Endothelial cell of umbilical vein (primary cell): ENCODE measurements at regions not wholly inside any gene's neighbourhood (a gene's known extent, or its start where the extent isn't known, plus 50 kb on each side); places are given as distances from the start of the nearest gene placed in this dataset.

Experiments
- CTCF ChIP-seq, 2 donors: IDR thresholded peaks; 1 replicate in 1 of 2; 2 replicates in 1 of 2; pipeline ENCODE4 v1.5.1; 2011; ENCODE audit warnings: low read length in 2 of 2, mild to moderate bottlenecking in 2 of 2, moderate library complexity in 2 of 2, control low read depth in 1 of 2, inconsistent platforms in 1 of 2, low read depth in 1 of 2; ENCODE audit not compliant: insufficient read depth in 1 of 2; ENCODE audit errors: extremely low read depth in 1 of 2
- GATA2 ChIP-seq: IDR thresholded peaks from 2 replicates; pipeline ENCODE4 v1.7.0; 2011; ENCODE audit warnings: low read depth, mild to moderate bottlenecking, moderate library complexity, mixed read lengths, low read length; ENCODE audit not compliant: insufficient read length, insufficient read depth
- JUN ChIP-seq: IDR thresholded peaks from 2 replicates; pipeline ENCODE4 v1.6.1; 2011; ENCODE audit warnings: borderline replicate concordance, low read depth; ENCODE audit not compliant: insufficient read length, insufficient read depth
- MAX ChIP-seq: IDR thresholded peaks from 2 replicates; pipeline ENCODE4 v1.6.1; 2011; ENCODE audit not compliant: insufficient read depth, insufficient read length
- MYC ChIP-seq: IDR thresholded peaks from one replicate; pipeline ENCODE4 v1.6.1; 2011; ENCODE audit warnings: mild to moderate bottlenecking, low read depth, low read length
- POLR2A ChIP-seq: IDR thresholded peaks from 2 replicates; pipeline ENCODE4 v1.6.1; 2012; ENCODE audit warnings: low read depth, mild to moderate bottlenecking, control low read depth, low read length

GRCh38 chr2:118720866-118721265 lies 126.6 kb downstream of the EN1 start:
- TF ChIP-seq CTCF (IDR thresholded peaks at IDR 0.05; ENCODE audit: extremely low read depth in 1 of 2, insufficient read depth in 1 of 2, low read depth in 1 of 2, low read length in 2 of 2) (no peak), MAX (no peak), JUN (no peak), POLR2A (no peak), MYC (no peak), GATA2 (no peak)
